NT2/D1 (cell line): ENCODE measurements at regions not wholly inside any gene's neighbourhood (a gene's known extent, or its start where the extent isn't known, plus 50 kb on each side); places are given as distances from the start of the nearest gene placed in this dataset.

Experiments used
- DNase-seq: peaks from one replicate; pipeline ENCODE4 v3.0.0-alpha.2; 2011; ENCODE audit warnings: low read depth, low spot score
- H3K27me3 ChIP-seq: 2 replicates; pipeline ENCODE4 v1.6.0; 2011; ENCODE audit warnings: mild to moderate bottlenecking; ENCODE audit not compliant: insufficient read length, insufficient read depth
- H3K36me3 ChIP-seq: 2 replicates; pipeline ENCODE4 v1.6.1; 2011; ENCODE audit warnings: mild to moderate bottlenecking, low read length, mixed read lengths; ENCODE audit not compliant: insufficient read depth, insufficient read length
- H3K4me1 ChIP-seq: 2 replicates; pipeline ENCODE4 v1.5.1; 2011; ENCODE audit not compliant: insufficient read depth, insufficient read length
- H3K4me3 ChIP-seq: 2 replicates; pipeline ENCODE4 v1.5.1; 2011; ENCODE audit warnings: low read depth; ENCODE audit not compliant: insufficient read length
- H3K9ac ChIP-seq: 2 replicates; pipeline ENCODE4 v1.6.0; 2011; ENCODE audit warnings: low read depth; ENCODE audit not compliant: insufficient read length
- H3K9me3 ChIP-seq: 2 replicates; pipeline ENCODE4 v1.5.1; 2011; ENCODE audit warnings: mild to moderate bottlenecking, low read length; ENCODE audit not compliant: insufficient read depth
- SUZ12 ChIP-seq: IDR thresholded peaks from 2 replicates; pipeline ENCODE4 v1.6.1; 2011; ENCODE audit not compliant: insufficient read length, insufficient read depth; ENCODE audit errors: extremely low read depth
- YY1 ChIP-seq: IDR thresholded peaks from 2 replicates; pipeline ENCODE4 v1.6.1; 2011; ENCODE audit not compliant: insufficient read length, insufficient read depth
- ZNF274 ChIP-seq: IDR thresholded peaks from 2 replicates; pipeline ENCODE4 v1.6.1; 2011; ENCODE audit warnings: mild to moderate bottlenecking, low read depth, low read length

DNA sequence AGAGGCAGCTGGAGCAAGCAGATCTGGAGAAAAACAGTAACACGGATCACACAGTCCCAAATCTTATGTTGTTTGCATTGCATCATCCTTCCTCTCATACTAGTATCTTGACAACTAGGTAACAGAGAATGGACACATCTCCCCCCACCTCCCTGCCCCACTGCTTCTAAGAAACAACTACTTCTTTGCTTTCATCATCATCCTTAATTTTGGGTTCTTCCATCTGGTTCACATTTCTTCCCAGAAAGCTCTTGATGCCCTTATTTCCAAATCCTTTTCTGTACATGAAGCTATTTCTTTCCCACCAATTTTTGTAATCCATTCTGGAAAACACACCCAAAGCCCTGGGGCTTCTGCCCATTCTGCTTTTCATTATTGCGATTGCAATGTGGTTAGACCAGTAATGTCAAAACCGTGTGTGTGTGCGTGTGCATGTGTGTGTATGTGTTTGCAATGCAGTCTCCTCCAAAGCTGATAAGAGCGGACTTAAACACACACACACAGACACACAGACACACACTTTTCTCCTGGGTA, 254.7 kb upstream of the SLC30A5 start:
- Histone ChIP-seq H3K4me1 (no peaks in the 10 kb centered on the region), H3K9ac (no peak overlapping the region), H3K27me3 (no peaks in the 10 kb centered on the region), H3K36me3 (no peaks in the 10 kb centered on the region), H3K9me3 (no peaks in the 10 kb centered on the region), H3K4me3 (no peak overlapping the region)
- DNase-seq: no peak
- TF ChIP-seq SUZ12: no peak
- no peak for TF ChIP-seq YY1
- no peak for TF ChIP-seq ZNF274

DNA sequence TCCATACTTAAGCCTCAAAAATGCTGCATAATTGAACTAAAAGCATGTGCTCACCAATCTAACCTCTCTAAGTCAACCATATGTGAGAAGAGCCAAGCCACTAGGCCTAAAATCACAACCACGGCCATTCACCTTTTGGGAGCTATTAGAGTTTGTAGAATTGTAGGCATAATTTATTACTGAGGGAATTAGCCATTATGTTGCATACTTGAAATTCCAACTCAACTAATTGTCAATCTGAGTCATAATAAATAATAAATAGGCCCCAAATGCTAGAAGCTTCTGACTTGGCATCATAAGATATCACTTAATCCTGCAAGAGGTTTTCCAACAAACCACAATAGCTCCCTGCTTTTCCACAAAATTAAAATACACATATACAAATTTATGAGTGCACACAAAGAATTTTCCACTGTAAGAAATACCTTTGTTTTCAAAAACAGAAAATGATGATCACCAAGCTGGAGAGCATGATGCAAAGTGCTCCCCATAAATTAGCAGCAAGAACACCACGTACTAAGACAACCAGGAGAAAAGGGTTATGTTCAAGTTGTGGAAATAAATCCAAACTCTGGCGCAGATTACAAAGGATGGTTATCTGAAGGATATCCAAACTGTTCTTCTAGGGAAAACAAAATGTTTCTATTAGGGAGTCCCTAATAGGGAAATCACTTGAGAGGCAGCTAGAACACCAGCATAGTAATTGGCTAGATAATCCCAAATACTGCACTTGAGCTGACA, 250.0 kb upstream of the SLC30A5 start:
- no peaks in the 10 kb centered on the region for H3K27me3 ChIP-seq

DNA sequence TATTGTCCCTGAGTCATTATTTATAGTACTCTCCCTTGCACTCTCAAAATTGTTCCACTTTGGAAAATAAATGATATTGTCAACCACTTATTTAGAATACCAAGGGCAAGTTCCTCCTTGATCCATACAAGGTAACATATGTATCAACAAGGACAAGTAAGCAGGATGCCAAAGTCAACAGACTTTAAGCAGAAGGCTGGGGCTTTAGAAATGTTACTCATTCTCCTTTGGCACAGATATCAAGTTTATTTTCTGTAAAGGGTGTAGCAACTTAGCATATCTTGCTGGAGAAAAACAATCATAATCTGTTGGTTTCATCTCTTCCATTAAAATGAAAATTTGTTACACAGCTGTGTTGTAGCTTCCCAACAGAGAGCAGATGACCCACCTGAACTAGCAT, 248.7 kb upstream of the SLC30A5 start:
- Histone ChIP-seq H3K27me3 (no peaks in the 10 kb centered on the region), H3K9me3 (no peaks in the 10 kb centered on the region), H3K36me3 (no peaks in the 10 kb centered on the region), H3K4me1 (no peaks in the 10 kb centered on the region), H3K9ac (no peak overlapping the region), H3K4me3 (no peak overlapping the region)
- TF ChIP-seq SUZ12 (no peak), YY1 (no peak), ZNF274 (no peak)
- DNase-seq: no peak

More for the DNA sequence above, 250.0 kb upstream of the SLC30A5 start:
- no peak for DNase-seq
- H3K36me3 ChIP-seq: no peaks in the 10 kb centered on the region
- TF ChIP-seq YY1: no peak
- no peak for TF ChIP-seq ZNF274
- no peak for TF ChIP-seq SUZ12
- no peak overlapping the region for H3K9ac ChIP-seq
- no peak overlapping the region for H3K4me3 ChIP-seq
- no peaks in the 10 kb centered on the region for H3K9me3 ChIP-seq
- no peaks in the 10 kb centered on the region for H3K4me1 ChIP-seq

DNA sequence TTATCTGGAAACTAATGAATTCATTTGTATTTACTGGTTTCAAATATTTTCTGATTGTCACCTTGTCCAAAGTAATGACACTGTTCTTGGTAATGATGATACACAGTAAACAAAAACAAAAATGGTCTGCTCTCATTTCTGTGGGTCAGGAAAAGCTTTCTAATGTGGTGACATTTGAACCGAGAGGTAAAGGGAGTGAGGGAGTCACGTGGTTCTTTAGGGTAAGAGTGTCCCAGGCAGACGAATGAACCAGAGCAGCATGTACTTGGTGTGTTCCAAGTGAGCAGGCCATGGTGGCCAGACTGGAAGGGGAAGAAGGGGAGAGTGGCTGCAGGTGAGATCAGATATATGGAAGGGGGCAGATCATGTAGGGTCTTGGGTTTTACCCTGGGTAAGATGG, 247.0 kb upstream of the SLC30A5 start:
- Histone ChIP-seq H3K27me3 (no peaks in the 10 kb centered on the region), H3K9ac (no peak overlapping the region), H3K4me3 (no peak overlapping the region), H3K36me3 (no peaks in the 10 kb centered on the region), H3K4me1 (no peaks in the 10 kb centered on the region), H3K9me3 (no peaks in the 10 kb centered on the region)
- TF ChIP-seq YY1 (no peak), ZNF274 (no peak), SUZ12 (no peak)
- DNase-seq: no peak

DNA sequence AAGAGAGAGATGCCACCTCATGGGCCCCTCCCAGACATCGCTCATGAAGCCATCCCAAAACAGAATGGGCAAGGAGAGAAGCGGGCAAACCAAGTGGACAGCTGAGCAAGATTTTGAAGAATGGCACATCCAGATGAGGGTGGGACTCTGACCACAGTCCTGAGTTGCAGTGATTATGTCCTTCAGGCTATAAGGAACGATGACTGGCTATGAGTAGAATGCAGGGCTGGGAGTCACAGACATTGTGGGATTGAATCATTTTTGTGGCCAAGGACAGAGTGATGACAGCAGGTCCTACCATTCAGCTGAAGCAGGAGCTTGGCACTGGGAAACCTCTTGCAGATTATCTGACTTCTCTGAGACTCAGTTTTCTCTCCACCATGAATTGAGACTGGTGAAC, 245.7 kb upstream of the SLC30A5 start:
- Histone ChIP-seq H3K4me1 (no peaks in the 10 kb centered on the region), H3K9ac (no peak overlapping the region), H3K4me3 (no peak overlapping the region), H3K27me3 (no peaks in the 10 kb centered on the region), H3K36me3 (no peaks in the 10 kb centered on the region), H3K9me3 (no peaks in the 10 kb centered on the region)
- DNase-seq: no peak
- TF ChIP-seq SUZ12: no peak
- TF ChIP-seq ZNF274: no peak
- TF ChIP-seq YY1: no peak

DNA sequence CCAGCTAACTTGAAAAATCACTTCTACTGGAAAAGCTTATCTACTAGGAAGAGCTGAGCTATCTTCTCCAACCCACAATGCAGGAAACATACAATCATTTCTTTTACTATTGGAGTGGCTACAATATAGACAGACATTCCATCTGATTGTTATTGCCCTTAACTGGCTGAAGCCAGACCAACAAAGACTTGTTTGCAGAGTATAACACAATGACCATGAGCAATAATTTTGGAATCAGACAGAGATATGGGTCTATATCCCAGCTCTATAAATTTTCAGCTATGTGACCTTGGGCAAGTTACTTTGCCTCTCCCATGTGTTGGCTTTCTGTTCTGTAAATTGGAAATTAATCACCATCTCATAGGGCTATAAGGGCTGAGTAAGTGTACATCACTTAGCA, 244.7 kb upstream of the SLC30A5 start:
- no peak for DNase-seq
- Histone ChIP-seq H3K27me3 (no peaks in the 10 kb centered on the region), H3K9me3 (no peaks in the 10 kb centered on the region), H3K4me3 (no peak overlapping the region), H3K36me3 (no peaks in the 10 kb centered on the region), H3K4me1 (no peaks in the 10 kb centered on the region), H3K9ac (no peak overlapping the region)
- TF ChIP-seq YY1 (no peak), SUZ12 (no peak), ZNF274 (no peak)

DNA sequence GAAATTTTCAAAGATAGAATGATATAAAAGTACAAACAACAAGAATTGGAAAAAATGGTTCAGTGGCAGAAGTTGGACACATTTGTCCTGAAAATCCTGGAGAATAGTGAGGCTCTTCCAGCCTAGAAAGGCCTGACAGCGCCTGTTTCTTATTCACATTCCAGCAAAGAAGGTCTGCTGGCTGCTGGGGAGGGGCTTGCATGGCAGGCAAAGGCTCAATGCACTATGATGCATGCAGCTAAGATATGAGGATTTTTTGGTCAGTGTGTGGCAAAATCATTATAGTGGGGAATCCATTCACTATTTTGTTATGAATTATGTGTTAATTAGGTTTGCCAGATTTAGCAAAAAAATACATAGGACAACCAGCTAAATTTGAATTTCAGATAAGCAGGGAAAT, 243.9 kb upstream of the SLC30A5 start:
- no peak overlapping the region for H3K9ac ChIP-seq
- no peaks in the 10 kb centered on the region for H3K4me1 ChIP-seq
- no peak for DNase-seq
- H3K4me3 ChIP-seq: no peak overlapping the region
- H3K36me3 ChIP-seq: no peaks in the 10 kb centered on the region
- H3K27me3 ChIP-seq: no peaks in the 10 kb centered on the region
- H3K9me3 ChIP-seq: no peaks in the 10 kb centered on the region
- no peak for TF ChIP-seq SUZ12
- TF ChIP-seq YY1: no peak
- TF ChIP-seq ZNF274: no peak
